ENCODE measurements at regions not wholly inside any gene's neighbourhood (a gene's known extent, or its start where the extent isn't known, plus 50 kb on each side); places are given as distances from the start of the nearest gene placed in this dataset.
"Not testable (repeated sequence)": the region's sequence is repeated elsewhere in the genome, so short reads cannot be mapped to it uniquely, and the experiment has no call there.

DNA sequence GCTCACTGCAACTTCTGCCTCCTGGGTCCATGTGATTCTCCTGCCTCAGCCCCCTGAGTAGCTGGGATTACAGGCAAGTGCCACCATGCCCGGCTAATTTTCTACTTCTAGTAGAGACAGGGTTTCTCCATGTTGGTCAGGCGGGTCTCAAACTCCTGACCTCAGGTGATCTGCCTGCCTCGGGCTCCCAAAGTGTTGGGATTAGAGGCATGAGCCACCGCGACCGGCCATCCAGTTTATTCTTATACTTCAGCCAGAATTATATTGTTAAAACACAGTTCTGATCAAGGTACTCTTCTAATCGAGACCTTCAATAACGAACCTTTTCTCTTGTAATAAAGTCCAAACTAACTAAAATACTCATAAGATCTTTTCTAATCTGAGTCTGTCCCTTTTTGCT lies 119.6 kb upstream of the FAR2 start:
- TF ChIP-seq, protein P1, sequence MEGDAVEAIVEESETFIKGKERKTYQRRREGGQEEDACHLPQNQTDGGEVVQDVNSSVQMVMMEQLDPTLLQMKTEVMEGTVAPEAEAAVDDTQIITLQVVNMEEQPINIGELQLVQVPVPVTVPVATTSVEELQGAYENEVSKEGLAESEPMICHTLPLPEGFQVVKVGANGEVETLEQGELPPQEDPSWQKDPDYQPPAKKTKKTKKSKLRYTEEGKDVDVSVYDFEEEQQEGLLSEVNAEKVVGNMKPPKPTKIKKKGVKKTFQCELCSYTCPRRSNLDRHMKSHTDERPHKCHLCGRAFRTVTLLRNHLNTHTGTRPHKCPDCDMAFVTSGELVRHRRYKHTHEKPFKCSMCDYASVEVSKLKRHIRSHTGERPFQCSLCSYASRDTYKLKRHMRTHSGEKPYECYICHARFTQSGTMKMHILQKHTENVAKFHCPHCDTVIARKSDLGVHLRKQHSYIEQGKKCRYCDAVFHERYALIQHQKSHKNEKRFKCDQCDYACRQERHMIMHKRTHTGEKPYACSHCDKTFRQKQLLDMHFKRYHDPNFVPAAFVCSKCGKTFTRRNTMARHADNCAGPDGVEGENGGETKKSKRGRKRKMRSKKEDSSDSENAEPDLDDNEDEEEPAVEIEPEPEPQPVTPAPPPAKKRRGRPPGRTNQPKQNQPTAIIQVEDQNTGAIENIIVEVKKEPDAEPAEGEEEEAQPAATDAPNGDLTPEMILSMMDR (IDR thresholded peaks at IDR 0.05): not testable (repeated sequence)
- TF ChIP-seq EZH2 (IDR thresholded peaks at IDR 0.05): not testable (repeated sequence)
